Adrenal gland (tissue), 9 donors: ENCODE measurements at regions not wholly inside any gene's neighbourhood (a gene's known extent, or its start where the extent isn't known, plus 50 kb on each side); places are given as distances from the start of the nearest gene placed in this dataset.

ENCODE experiments used
- DNase-seq, 7 donors: peaks; one replicate each; pipeline ENCODE4 v3.0.0-alpha.2; 2019 to 2020
- H3K27ac ChIP-seq, 5 donors: fragments of 200-600 bp; sonication (generic) in 4 of 5; 1 replicate in 3 of 5; 2 replicates in 2 of 5; pipeline versions ENCODE4 v1.5.1 to v1.8.0; 2016 to 2020; ENCODE audit warnings: mild to moderate bottlenecking in 1 of 5
- H3K27me3 ChIP-seq: fragments of 200-600 bp; 2 replicates; pipeline ENCODE4 v1.8.0; 2021
- H3K36me3 ChIP-seq, 2 donors: fragments of 200-600 bp; replicated peaks in 1 of 2; 1 replicate in 1 of 2; 2 replicates in 1 of 2; pipeline versions ENCODE4 v1.5.1 to v1.8.0; 2018 to 2022
- H3K4me1 ChIP-seq, 2 donors: fragments of 200-600 bp; replicated peaks in 1 of 2; 1 replicate in 1 of 2; 2 replicates in 1 of 2; pipeline versions ENCODE4 v1.5.1 to v1.8.0; 2018 to 2021
- H3K4me3 ChIP-seq, 4 donors: fragments of 200-600 bp; sonication (generic) in 3 of 4; one replicate each; pipeline ENCODE4 v1.5.1; 2016 to 2018
- H3K9me3 ChIP-seq, 3 donors: fragments of 200-600 bp; sonication (generic) in 1 of 3; replicated peaks in 1 of 3; 1 replicate in 2 of 3; 2 replicates in 1 of 3; pipeline versions ENCODE4 v1.5.1 to v1.8.0; 2016 to 2021
- POLR2A ChIP-seq, 2 donors: fragments of 450-650 bp; IDR thresholded peaks; one replicate each; pipeline ENCODE4 v1.6.1; 2017; ENCODE audit warnings: antibody characterized with exemption in 2 of 2, mild to moderate bottlenecking in 2 of 2, moderate library complexity in 1 of 2
- WGBS, 4 donors: extraction: QIAGEN DNeasy Blood & Tissue Kit in 2 of 4; methylation state at CpG; one replicate each; pipeline versions ENCODE4 v1.1.5 to v1.1.7; 2013 to 2017; 5-methylcytosine and 5-hydroxymethylcytosine counted together
- intact Hi-C, 2 donors: fragments of 100-400 bp; cut with DNase I; formaldehyde crosslinking; loops; one replicate each; pipeline versions ENCODE4 v1.14.1 to v1.15.0; 2022 to 2023
- TF ChIP-seq, protein P1 (sequence below), 6 experiments: fragments of 450-650 bp in 4 of 6; fragments of 200-600 bp in 2 of 6; sonication (generic) in 1 of 6; IDR thresholded peaks; 1 replicate in 5 of 6; 2 replicates in 1 of 6; pipeline versions ENCODE4 v1.5.1 to v1.8.0; 2016 to 2021; ENCODE audit warnings: antibody characterized with exemption in 6 of 6, mild to moderate bottlenecking in 2 of 6, moderate library complexity in 1 of 6
- donor health status: healthy with polysubstance abuse.
- donor health status: Bipolar disorder and iron deficiency.
- donor health status: DM: yes; HTN: yes; CAD: no.
- donor health status: DM: no; HTN: no; CAD: no.
- donor health status: DM: no; HTN: no; CAD: no.

- no peak for TF ChIP-seq POLR2A (IDR thresholded peaks at IDR 0.05)
- TF ChIP-seq, protein P1, sequence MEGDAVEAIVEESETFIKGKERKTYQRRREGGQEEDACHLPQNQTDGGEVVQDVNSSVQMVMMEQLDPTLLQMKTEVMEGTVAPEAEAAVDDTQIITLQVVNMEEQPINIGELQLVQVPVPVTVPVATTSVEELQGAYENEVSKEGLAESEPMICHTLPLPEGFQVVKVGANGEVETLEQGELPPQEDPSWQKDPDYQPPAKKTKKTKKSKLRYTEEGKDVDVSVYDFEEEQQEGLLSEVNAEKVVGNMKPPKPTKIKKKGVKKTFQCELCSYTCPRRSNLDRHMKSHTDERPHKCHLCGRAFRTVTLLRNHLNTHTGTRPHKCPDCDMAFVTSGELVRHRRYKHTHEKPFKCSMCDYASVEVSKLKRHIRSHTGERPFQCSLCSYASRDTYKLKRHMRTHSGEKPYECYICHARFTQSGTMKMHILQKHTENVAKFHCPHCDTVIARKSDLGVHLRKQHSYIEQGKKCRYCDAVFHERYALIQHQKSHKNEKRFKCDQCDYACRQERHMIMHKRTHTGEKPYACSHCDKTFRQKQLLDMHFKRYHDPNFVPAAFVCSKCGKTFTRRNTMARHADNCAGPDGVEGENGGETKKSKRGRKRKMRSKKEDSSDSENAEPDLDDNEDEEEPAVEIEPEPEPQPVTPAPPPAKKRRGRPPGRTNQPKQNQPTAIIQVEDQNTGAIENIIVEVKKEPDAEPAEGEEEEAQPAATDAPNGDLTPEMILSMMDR (IDR thresholded peaks at IDR 0.05): no peak
- Histone ChIP-seq H3K27me3 (no peaks in the 10 kb centered on the region), H3K4me1 (no peaks in the 10 kb centered on the region), H3K9me3 (no peaks in the 10 kb centered on the region), H3K36me3 (no peaks in the 10 kb centered on the region), H3K4me3 (no peak overlapping the region), H3K27ac (no peak overlapping the region)
- intact Hi-C loops: no loop called here
- no peak for DNase-seq
- WGBS, 4 donors: 66 to 73% (median 69%) methylated on average over 2 of the region's 2 CpGs
These were observed 123.3 kb upstream of the GRM7 start for GRCh38 chr3:6737630-6738029.

GRCh38 chr3:6739288-6739687, 121.6 kb upstream of the GRM7 start:
- Histone ChIP-seq H3K4me3 (no peak overlapping the region), H3K36me3 (no peaks in the 10 kb centered on the region), H3K9me3 (no peaks in the 10 kb centered on the region), H3K4me1 (no peaks in the 10 kb centered on the region), H3K27ac (no peak overlapping the region), H3K27me3 (no peaks in the 10 kb centered on the region)
- no peak for TF ChIP-seq POLR2A (IDR thresholded peaks at IDR 0.05)
- TF ChIP-seq, protein P1 (IDR thresholded peaks at IDR 0.05): no peak
- 13 to 43% (median 35%) methylated on average over 3 of the region's 3 CpGs for WGBS, 4 donors
- intact Hi-C loops: no loop called here
- DNase-seq: no peak

DNA sequence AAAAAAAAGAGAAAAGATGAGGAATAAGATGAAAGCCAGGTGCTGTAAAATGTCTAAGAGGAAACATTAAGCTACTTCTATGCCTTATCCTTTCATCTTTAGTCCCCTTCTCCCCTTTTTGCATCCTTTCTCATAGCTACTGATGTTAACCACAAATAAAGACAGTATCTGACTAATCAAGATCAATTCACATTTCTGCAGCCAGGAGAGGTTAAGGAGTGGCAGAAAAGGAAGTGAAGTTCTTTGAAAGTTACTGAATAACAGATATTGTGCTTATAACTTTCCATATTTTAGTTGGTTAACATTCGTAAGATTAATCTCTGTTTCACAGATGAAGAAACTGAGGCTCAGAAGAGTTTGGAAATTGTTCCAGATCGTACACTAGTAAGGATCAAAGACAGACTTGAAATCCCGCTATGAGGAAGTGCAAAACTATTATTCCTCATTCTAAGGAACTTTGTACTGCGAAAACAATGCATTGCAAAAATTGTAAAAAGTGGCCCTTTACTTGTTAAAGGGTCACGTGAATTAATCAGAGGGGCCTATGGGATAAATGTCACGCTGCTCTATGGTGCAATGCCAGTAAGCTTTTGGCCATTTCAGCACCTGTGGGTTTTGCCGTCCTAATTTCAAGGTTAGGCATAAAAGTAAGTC, 117.7 kb upstream of the GRM7 start:
- Histone ChIP-seq H3K27ac (no peak overlapping the region), H3K36me3 (no peaks in the 10 kb centered on the region), H3K4me3 (no peak overlapping the region), H3K27me3 (no peaks in the 10 kb centered on the region), H3K4me1 (no peaks in the 10 kb centered on the region), H3K9me3 (no peaks in the 10 kb centered on the region)
- intact Hi-C loops: no loop called here
- DNase-seq: no peak
- 77 to 81% (median 80%) methylated on average over 7 of the region's 7 CpGs for WGBS, 4 donors
- TF ChIP-seq, protein P1 (IDR thresholded peaks at IDR 0.05): no peak
- no peak for TF ChIP-seq POLR2A (IDR thresholded peaks at IDR 0.05)

DNA sequence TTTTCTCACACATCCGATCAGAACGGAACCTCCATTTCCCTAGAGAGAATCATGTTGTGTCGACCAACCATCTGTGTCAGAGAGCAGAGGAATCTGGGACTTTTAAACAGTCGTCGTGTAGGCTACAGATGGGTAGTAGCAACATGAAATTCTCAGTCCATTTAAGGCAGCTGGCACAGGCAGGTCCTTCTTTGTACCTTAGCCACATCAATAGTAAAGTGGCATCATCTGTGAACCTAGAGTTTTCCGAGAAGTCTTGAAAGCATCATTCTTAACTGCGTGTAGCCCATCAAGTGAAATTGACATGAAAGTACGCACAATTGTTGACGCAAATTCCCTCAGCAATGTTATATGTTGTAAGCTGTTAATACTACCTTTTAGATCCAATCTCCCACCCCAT, 114.5 kb upstream of the GRM7 start:
- DNase-seq: no peak
- Histone ChIP-seq H3K9me3 (no peaks in the 10 kb centered on the region), H3K27ac (no peak overlapping the region), H3K4me3 (no peak overlapping the region), H3K27me3 (no peaks in the 10 kb centered on the region), H3K4me1 (no peaks in the 10 kb centered on the region), H3K36me3 (no peaks in the 10 kb centered on the region)
- intact Hi-C loops: no loop called here
- TF ChIP-seq POLR2A (IDR thresholded peaks at IDR 0.05): no peak
- TF ChIP-seq, protein P1 (IDR thresholded peaks at IDR 0.05): no peak
- 80 to 89% (median 85%) methylated on average over 9 of the region's 9 CpGs for WGBS, 4 donors
